ENCODE measurements at regions not wholly inside any gene's neighbourhood (a gene's known extent, or its start where the extent isn't known, plus 50 kb on each side); places are given as distances from the start of the nearest gene placed in this dataset.

GRCh38 chr3:76657909-76658308, 382.0 kb upstream of the ROBO2 start:
- H3K4me3 ChIP-seq (ENCODE audit: low read length) = no peak overlapping the region
- TF ChIP-seq CTCF (conservative IDR thresholded peaks at IDR 0.05; ENCODE audit: low read depth, low read length) = no peak
- DNase-seq (ENCODE audit: low read depth) = no peak

GRCh38 chr3:76661527-76662250, 378.2 kb upstream of the ROBO2 start:
- no peak overlapping the region for H3K4me3 ChIP-seq (ENCODE audit: low read length)
- no peak for TF ChIP-seq CTCF (conservative IDR thresholded peaks at IDR 0.05; ENCODE audit: low read depth, low read length)
- DNase-seq (ENCODE audit: low read depth) = no peak

GRCh38 chr3:76664816-76665215, 375.1 kb upstream of the ROBO2 start:
- TF ChIP-seq CTCF (conservative IDR thresholded peaks at IDR 0.05; ENCODE audit: low read depth, low read length) = no peak
- no peak overlapping the region for H3K4me3 ChIP-seq (ENCODE audit: low read length)
- no peak for DNase-seq (ENCODE audit: low read depth)

DNA sequence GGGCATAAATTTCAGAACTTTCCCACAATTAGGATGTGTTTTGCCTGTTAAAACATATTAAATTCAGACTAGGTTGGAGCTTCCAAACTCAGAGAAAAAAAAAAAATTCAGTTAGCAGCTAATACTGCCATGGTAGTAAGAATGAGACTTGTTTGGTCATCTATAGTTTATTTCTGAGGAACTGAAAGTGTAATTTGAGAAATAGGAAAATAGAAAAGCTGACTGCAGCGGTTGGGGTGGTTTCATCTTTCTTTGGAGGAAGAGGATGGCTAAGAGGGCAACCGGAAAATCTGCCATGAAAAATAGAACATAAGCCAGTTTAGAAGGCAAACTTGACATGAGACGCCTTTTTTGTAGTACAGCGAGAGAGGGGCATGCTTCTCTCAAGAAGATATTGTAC, 371.2 kb upstream of the ROBO2 start:
- H3K4me3 ChIP-seq (ENCODE audit: low read length) = no peak overlapping the region
- no peak for TF ChIP-seq CTCF (conservative IDR thresholded peaks at IDR 0.05; ENCODE audit: low read depth, low read length)
- DNase-seq (ENCODE audit: low read depth) = no peak

- TF ChIP-seq CTCF (conservative IDR thresholded peaks at IDR 0.05; ENCODE audit: low read depth, low read length) = no peak
- no peak for DNase-seq (ENCODE audit: low read depth)
- H3K4me3 ChIP-seq (ENCODE audit: low read length) = no peak overlapping the region
Measured at GRCh38 chr3:76669322-76669721, 370.6 kb upstream of the ROBO2 start.

- H3K4me3 ChIP-seq (ENCODE audit: low read length) = no peak overlapping the region
- TF ChIP-seq CTCF (conservative IDR thresholded peaks at IDR 0.05; ENCODE audit: low read depth, low read length) = no peak
- DNase-seq (ENCODE audit: low read depth) = no peak
Measured at GRCh38 chr3:76673171-76673570, 366.7 kb upstream of the ROBO2 start.

- no peak for TF ChIP-seq CTCF (conservative IDR thresholded peaks at IDR 0.05; ENCODE audit: low read depth, low read length)
- H3K4me3 ChIP-seq (ENCODE audit: low read length) = no peak overlapping the region
- DNase-seq (ENCODE audit: low read depth) = no peak
Measured at GRCh38 chr3:76679541-76679940, 360.4 kb upstream of the ROBO2 start.
